ENCODE measurements at regions not wholly inside any gene's neighbourhood (a gene's known extent, or its start where the extent isn't known, plus 50 kb on each side); places are given as distances from the start of the nearest gene placed in this dataset.

- no peak for TF ChIP-seq CTCF (IDR thresholded peaks at IDR 0.05)
- TF ChIP-seq POLR2A (IDR thresholded peaks at IDR 0.05), result no peak
- TF ChIP-seq EP300 (IDR thresholded peaks at IDR 0.05; ENCODE audit: low read depth), result no peak
- no peak for TF ChIP-seq POLR2AphosphoS5 (IDR thresholded peaks at IDR 0.05)
These were observed 116.9 kb downstream of the POLR2M start for GRCh38 chr15:57823325-57823882.

Data from transverse colon (tissue), 4 donors.